Sigmoid colon (tissue), 4 donors: ENCODE measurements at regions not wholly inside any gene's neighbourhood (a gene's known extent, or its start where the extent isn't known, plus 50 kb on each side); places are given as distances from the start of the nearest gene placed in this dataset.

ENCODE experiments used
- POLR2A ChIP-seq, 2 donors: fragments of 450-650 bp; IDR thresholded peaks; one replicate each; pipeline ENCODE4 v1.6.1; 2016; ENCODE audit warnings: antibody characterized with exemption in 2 of 2, mild to moderate bottlenecking in 2 of 2, moderate library complexity in 2 of 2
- POLR2AphosphoS5 ChIP-seq, 4 donors: sonication (generic); formaldehyde crosslinking; IDR thresholded peaks; one replicate each; pipeline ENCODE4 v1.6.1; 2017; ENCODE audit warnings: antibody characterized with exemption in 4 of 4
- TF ChIP-seq, protein P1 (sequence below), 4 experiments: fragments of 450-650 bp in 3 of 4; fragments of 200-600 bp in 1 of 4; IDR thresholded peaks; one replicate each; pipeline ENCODE4 v1.5.1; 2016 to 2019; ENCODE audit warnings: antibody characterized with exemption in 4 of 4, mild to moderate bottlenecking in 3 of 4, moderate library complexity in 2 of 4

DNA sequence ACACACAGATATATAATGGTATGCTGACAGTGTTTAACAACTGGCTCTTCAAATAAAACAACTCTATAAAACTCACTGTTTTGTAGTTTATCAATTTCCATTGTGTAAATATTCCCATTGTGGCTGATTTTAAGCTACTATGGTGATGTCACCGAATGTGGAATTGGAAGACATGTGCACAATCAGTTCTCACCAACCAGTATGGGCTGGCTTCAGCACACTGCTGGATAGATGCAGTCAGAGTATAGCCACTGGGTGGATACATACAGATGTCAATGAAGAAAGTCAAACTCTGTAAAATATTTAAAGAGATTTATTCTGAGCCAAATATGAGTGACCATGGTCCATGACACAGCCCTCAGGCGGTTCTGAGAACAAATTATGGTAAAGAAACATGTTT is 475.9 kb upstream of the SMARCA2 start:
- no peak for TF ChIP-seq POLR2AphosphoS5 (IDR thresholded peaks at IDR 0.05)
- TF ChIP-seq, protein P1, sequence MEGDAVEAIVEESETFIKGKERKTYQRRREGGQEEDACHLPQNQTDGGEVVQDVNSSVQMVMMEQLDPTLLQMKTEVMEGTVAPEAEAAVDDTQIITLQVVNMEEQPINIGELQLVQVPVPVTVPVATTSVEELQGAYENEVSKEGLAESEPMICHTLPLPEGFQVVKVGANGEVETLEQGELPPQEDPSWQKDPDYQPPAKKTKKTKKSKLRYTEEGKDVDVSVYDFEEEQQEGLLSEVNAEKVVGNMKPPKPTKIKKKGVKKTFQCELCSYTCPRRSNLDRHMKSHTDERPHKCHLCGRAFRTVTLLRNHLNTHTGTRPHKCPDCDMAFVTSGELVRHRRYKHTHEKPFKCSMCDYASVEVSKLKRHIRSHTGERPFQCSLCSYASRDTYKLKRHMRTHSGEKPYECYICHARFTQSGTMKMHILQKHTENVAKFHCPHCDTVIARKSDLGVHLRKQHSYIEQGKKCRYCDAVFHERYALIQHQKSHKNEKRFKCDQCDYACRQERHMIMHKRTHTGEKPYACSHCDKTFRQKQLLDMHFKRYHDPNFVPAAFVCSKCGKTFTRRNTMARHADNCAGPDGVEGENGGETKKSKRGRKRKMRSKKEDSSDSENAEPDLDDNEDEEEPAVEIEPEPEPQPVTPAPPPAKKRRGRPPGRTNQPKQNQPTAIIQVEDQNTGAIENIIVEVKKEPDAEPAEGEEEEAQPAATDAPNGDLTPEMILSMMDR (IDR thresholded peaks at IDR 0.05), result no peak
- no peak for TF ChIP-seq POLR2A (IDR thresholded peaks at IDR 0.05)
